ENCODE measurements at regions not wholly inside any gene's neighbourhood (a gene's known extent, or its start where the extent isn't known, plus 50 kb on each side); places are given as distances from the start of the nearest gene placed in this dataset.
"Not testable (repeated sequence)": the region's sequence is repeated elsewhere in the genome, so short reads cannot be mapped to it uniquely, and the experiment has no call there.

DNA sequence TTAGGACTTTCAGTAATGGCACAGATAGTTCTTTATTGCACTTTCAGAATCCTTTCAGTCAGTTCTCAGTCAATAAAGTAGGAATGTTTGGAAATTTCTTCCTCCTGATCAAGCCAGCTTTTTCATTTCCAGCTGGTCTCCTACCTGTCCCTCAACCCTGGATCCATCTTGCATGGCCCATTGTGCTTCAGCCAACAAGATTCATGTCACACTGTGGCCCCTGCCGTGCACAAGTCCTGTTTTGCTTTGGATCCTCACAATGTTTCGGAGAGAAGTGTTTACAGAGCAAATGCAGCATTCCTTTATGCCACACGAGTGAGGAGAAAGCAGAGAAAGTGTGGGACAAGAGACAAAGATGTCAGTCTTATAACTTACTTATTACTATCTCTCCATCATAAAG, 1694.7 kb upstream of the LRRTM3 start:
- H3K27me3 ChIP-seq (ENCODE audit: insufficient read depth, low read depth, severe bottlenecking): no peaks in the 10 kb centered on the region
- no peaks in the 10 kb centered on the region for H3K9me3 ChIP-seq (ENCODE audit: severe bottlenecking)
- DNase-seq: no peak
- TF ChIP-seq, protein P1, sequence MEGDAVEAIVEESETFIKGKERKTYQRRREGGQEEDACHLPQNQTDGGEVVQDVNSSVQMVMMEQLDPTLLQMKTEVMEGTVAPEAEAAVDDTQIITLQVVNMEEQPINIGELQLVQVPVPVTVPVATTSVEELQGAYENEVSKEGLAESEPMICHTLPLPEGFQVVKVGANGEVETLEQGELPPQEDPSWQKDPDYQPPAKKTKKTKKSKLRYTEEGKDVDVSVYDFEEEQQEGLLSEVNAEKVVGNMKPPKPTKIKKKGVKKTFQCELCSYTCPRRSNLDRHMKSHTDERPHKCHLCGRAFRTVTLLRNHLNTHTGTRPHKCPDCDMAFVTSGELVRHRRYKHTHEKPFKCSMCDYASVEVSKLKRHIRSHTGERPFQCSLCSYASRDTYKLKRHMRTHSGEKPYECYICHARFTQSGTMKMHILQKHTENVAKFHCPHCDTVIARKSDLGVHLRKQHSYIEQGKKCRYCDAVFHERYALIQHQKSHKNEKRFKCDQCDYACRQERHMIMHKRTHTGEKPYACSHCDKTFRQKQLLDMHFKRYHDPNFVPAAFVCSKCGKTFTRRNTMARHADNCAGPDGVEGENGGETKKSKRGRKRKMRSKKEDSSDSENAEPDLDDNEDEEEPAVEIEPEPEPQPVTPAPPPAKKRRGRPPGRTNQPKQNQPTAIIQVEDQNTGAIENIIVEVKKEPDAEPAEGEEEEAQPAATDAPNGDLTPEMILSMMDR (IDR thresholded peaks at IDR 0.05; ENCODE audit: low read depth, low read length): no peak
- H3K4me3 ChIP-seq (ENCODE audit: low read depth, low read length): no peak overlapping the region
- H3K27ac ChIP-seq: no peak overlapping the region
- no peaks in the 10 kb centered on the region for H3K36me3 ChIP-seq

DNA sequence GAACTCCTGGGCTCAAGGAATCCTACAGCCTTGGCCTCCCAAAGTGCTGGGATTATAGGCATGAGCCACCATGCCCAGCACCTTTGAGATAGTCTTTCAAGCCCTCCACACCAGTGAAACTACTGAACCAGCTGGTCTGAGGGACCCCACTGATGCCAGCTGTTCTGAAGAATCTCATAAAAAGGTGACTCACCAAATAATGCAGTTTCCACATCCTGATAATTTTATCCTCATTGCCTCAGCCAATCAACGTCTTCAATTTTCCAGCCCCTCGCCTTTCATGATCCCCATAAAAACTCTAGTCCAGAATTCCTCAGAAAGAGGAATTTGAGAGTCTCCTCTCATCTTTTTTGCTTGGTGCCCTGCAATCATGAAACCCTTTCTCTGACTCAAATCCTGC, 1691.6 kb upstream of the LRRTM3 start:
- DNase-seq: no peak
- Histone ChIP-seq H3K4me3 (ENCODE audit: low read depth, low read length) (no peak overlapping the region), H3K27me3 (ENCODE audit: insufficient read depth, low read depth, severe bottlenecking) (no peaks in the 10 kb centered on the region)

GRCh38 chr10:65235266-65235665, 1690.6 kb upstream of the LRRTM3 start:
- H3K27ac ChIP-seq: no peak overlapping the region
- no peaks in the 10 kb centered on the region for H3K9me3 ChIP-seq (ENCODE audit: severe bottlenecking)
- no peak overlapping the region for H3K4me3 ChIP-seq (ENCODE audit: low read depth, low read length)
- TF ChIP-seq, protein P1 (IDR thresholded peaks at IDR 0.05; ENCODE audit: low read depth, low read length): no peak
- no peaks in the 10 kb centered on the region for H3K36me3 ChIP-seq
- DNase-seq: no peak
- H3K27me3 ChIP-seq (ENCODE audit: insufficient read depth, low read depth, severe bottlenecking): no peaks in the 10 kb centered on the region

More for the DNA sequence above, 1691.6 kb upstream of the LRRTM3 start:
- no peaks in the 10 kb centered on the region for H3K9me3 ChIP-seq (ENCODE audit: severe bottlenecking)
- H3K36me3 ChIP-seq: no peaks in the 10 kb centered on the region
- no peak overlapping the region for H3K27ac ChIP-seq
- TF ChIP-seq, protein P1 (IDR thresholded peaks at IDR 0.05; ENCODE audit: low read depth, low read length): no peak

- TF ChIP-seq, protein P1 (IDR thresholded peaks at IDR 0.05; ENCODE audit: low read depth, low read length): no peak
- Histone ChIP-seq H3K36me3 (no peaks in the 10 kb centered on the region), H3K27me3 (ENCODE audit: insufficient read depth, low read depth, severe bottlenecking) (no peaks in the 10 kb centered on the region), H3K9me3 (ENCODE audit: severe bottlenecking) (no peaks in the 10 kb centered on the region), H3K27ac (no peak overlapping the region), H3K4me3 (ENCODE audit: low read depth, low read length) (no peak overlapping the region)
- DNase-seq: no peak
Measured at GRCh38 chr10:65235846-65236245, 1690.0 kb upstream of the LRRTM3 start.

- TF ChIP-seq, protein P1 (IDR thresholded peaks at IDR 0.05; ENCODE audit: low read depth, low read length): no peak
- no peak for DNase-seq
Measured at GRCh38 chr10:65265451-65265954, 1660.3 kb upstream of the LRRTM3 start.

GRCh38 chr10:65269551-65269950, 1656.3 kb upstream of the LRRTM3 start:
- DNase-seq; H3K36me3 ChIP-seq; H3K27me3 ChIP-seq (ENCODE audit: insufficient read depth, low read depth, severe bottlenecking): not testable (repeated sequence)

More at GRCh38 chr10:65265451-65265954, 1660.3 kb upstream of the LRRTM3 start:
- Histone ChIP-seq H3K27me3 (ENCODE audit: insufficient read depth, low read depth, severe bottlenecking) (no peaks in the 10 kb centered on the region), H3K36me3 (no peaks in the 10 kb centered on the region), H3K9me3 (ENCODE audit: severe bottlenecking) (no peaks in the 10 kb centered on the region), H3K27ac (no peak overlapping the region), H3K4me3 (ENCODE audit: low read depth, low read length) (no peak overlapping the region)

More at GRCh38 chr10:65269551-65269950, 1656.3 kb upstream of the LRRTM3 start:
- H3K4me3 ChIP-seq (ENCODE audit: low read depth, low read length); H3K9me3 ChIP-seq (ENCODE audit: severe bottlenecking); H3K27ac ChIP-seq: not testable (repeated sequence)
